Activated CD4-positive, alpha-beta T cell treated with anti-CD3 and anti-CD28 coated beads, Interleukin-2, amount 50 U/mL, for 4 hours (primary cell): ENCODE measurements at regions not wholly inside any gene's neighbourhood (a gene's known extent, or its start where the extent isn't known, plus 50 kb on each side); places are given as distances from the start of the nearest gene placed in this dataset.

Experiments used
- DNase-seq, 2 experiments: peaks; one replicate each; pipeline ENCODE4 v3.0.0-alpha.2; 2020

GRCh38 chr10:3251172-3251571 lies 78.6 kb upstream of the PITRM1 start:
- no peak for DNase-seq

- no peak for DNase-seq
These were observed 76.8 kb upstream of the PITRM1 start for GRCh38 chr10:3249307-3249889.

GRCh38 chr10:3248526-3249306 lies 76.1 kb upstream of the PITRM1 start:
- DNase-seq = no peak

GRCh38 chr10:3245395-3245794 lies 72.8 kb upstream of the PITRM1 start:
- DNase-seq = no peak

GRCh38 chr10:3241967-3242650 lies 69.5 kb upstream of the PITRM1 start:
- no peak for DNase-seq

- no peak for DNase-seq
These were observed 68.8 kb upstream of the PITRM1 start for GRCh38 chr10:3241274-3241921.

- no peak for DNase-seq
These were observed 67.6 kb upstream of the PITRM1 start for GRCh38 chr10:3239920-3240894.

GRCh38 chr10:3239066-3239919 lies 66.7 kb upstream of the PITRM1 start:
- DNase-seq = peak; percentile 76 to 78

- no peak for DNase-seq
These were observed 65.7 kb upstream of the PITRM1 start for GRCh38 chr10:3238115-3238871.

- no peak for DNase-seq
These were observed 64.9 kb upstream of the PITRM1 start for GRCh38 chr10:3237530-3237929.

- DNase-seq = no peak
These were observed 64.2 kb upstream of the PITRM1 start for GRCh38 chr10:3236644-3237404.

- DNase-seq = no peak
These were observed 63.5 kb upstream of the PITRM1 start for GRCh38 chr10:3235996-3236510.

- DNase-seq = no peak
These were observed 62.8 kb upstream of the PITRM1 start for GRCh38 chr10:3235395-3235794.

- DNase-seq = no peak
These were observed 61.0 kb upstream of the PITRM1 start for GRCh38 chr10:3233486-3233990.

GRCh38 chr10:3231951-3232730 lies 59.6 kb upstream of the PITRM1 start:
- DNase-seq = no peak

GRCh38 chr10:3229815-3230214 lies 57.2 kb upstream of the PITRM1 start:
- no peak for DNase-seq

- no peak for DNase-seq
These were observed 56.0 kb upstream of the PITRM1 start for GRCh38 chr10:3228629-3228945.

GRCh38 chr10:3226960-3227744 lies 54.6 kb upstream of the PITRM1 start:
- DNase-seq = no peak
